ENCODE measurements at regions not wholly inside any gene's neighbourhood (a gene's known extent, or its start where the extent isn't known, plus 50 kb on each side); places are given as distances from the start of the nearest gene placed in this dataset.

DNA sequence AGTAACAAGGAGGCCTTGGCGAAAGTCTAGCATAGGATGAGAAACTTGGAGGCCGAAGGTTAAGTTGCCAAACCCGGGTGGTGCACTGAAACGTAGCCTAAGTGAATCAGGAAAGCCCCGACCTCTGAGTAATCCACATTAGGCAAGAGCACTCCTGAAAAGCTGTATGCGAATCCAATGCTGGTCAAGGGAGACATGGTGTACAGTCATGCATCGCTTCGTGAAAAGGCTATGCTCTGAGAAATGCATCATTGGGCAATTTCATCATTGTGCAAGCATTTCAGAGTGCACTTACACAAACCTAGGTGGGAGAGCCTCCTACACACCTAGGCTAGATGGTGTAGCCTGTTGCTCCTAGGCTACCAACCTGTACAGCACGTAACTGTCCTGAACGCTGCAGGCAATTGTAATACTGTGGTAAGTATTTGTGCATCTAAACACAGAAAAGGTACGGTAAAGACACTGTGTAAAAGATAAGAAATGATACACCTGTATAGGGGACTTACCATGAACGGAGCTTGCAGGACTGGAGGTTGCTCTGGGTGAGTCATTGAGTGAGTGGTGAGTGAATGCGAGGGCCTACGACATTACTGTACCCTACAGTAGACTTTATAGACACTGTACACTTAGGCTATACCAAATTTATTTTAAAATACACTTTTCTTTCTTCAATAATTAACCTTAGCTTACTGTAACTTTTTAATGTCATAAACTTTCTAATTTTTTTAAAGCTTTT lies 222.5 kb downstream of the SHQ1 start:
- TF ChIP-seq POLR2A (IDR thresholded peaks at IDR 0.05; ENCODE audit: low read depth, low read length) (no peak), POLR2AphosphoS5 (IDR thresholded peaks at IDR 0.05; ENCODE audit: low read depth, low read length) (no peak)
